Cardiac fibroblast (primary cell): ENCODE measurements at regions not wholly inside any gene's neighbourhood (a gene's known extent, or its start where the extent isn't known, plus 50 kb on each side); places are given as distances from the start of the nearest gene placed in this dataset.

Source experiments
- DNase-seq, 2 donors: peaks; one replicate each; pipeline versions ENCODE4 v3.0.0 to v3.0.0-alpha.2; 2010; ENCODE audit warnings: low read depth in 2 of 2
- H3K4me3 ChIP-seq, 2 donors: replicated peaks in 1 of 2; 1 replicate in 1 of 2; 2 replicates in 1 of 2; pipeline ENCODE4 v1.5.1; 2011; ENCODE audit warnings: low read depth in 2 of 2, low read length in 2 of 2, mild to moderate bottlenecking in 2 of 2, moderate library complexity in 1 of 2
- TF ChIP-seq, protein P1 (sequence below): IDR thresholded peaks from one replicate; pipeline ENCODE4 v1.5.1; 2011; ENCODE audit warnings: low read depth, mild to moderate bottlenecking, low read length, inconsistent platforms

DNA sequence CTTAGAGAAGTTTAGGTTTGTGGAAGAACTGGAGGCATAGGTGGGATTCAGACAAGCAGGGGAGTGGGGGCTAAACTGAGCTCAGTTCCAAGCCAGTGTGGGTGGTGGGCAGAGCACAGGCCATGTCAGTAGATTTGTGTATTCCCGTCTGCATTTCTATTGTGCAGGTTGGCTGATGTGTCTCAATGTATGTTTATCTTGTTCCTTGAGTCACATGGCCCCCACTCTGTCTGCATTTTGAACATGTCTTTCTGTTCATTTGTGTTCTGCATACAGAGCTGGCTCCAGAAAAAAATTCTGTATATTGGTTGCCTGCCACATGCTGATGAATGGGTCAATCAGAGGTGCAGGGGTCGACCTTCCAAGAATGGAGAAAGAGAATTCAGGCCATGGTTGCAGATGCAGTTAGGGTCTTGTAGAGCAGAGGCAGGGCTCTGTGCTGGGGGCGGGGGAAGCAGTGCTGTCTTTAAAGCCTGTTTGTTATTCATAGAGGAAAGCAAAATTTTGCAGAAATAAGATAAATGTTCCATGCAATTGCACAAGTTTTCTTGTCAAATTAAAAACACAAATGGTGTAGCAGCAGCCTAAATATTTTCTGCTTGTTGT, 166.7 kb downstream of the CDH26 start:
- no peak for DNase-seq
- TF ChIP-seq, protein P1, sequence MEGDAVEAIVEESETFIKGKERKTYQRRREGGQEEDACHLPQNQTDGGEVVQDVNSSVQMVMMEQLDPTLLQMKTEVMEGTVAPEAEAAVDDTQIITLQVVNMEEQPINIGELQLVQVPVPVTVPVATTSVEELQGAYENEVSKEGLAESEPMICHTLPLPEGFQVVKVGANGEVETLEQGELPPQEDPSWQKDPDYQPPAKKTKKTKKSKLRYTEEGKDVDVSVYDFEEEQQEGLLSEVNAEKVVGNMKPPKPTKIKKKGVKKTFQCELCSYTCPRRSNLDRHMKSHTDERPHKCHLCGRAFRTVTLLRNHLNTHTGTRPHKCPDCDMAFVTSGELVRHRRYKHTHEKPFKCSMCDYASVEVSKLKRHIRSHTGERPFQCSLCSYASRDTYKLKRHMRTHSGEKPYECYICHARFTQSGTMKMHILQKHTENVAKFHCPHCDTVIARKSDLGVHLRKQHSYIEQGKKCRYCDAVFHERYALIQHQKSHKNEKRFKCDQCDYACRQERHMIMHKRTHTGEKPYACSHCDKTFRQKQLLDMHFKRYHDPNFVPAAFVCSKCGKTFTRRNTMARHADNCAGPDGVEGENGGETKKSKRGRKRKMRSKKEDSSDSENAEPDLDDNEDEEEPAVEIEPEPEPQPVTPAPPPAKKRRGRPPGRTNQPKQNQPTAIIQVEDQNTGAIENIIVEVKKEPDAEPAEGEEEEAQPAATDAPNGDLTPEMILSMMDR = no peak
- no peak overlapping the region for H3K4me3 ChIP-seq

DNA sequence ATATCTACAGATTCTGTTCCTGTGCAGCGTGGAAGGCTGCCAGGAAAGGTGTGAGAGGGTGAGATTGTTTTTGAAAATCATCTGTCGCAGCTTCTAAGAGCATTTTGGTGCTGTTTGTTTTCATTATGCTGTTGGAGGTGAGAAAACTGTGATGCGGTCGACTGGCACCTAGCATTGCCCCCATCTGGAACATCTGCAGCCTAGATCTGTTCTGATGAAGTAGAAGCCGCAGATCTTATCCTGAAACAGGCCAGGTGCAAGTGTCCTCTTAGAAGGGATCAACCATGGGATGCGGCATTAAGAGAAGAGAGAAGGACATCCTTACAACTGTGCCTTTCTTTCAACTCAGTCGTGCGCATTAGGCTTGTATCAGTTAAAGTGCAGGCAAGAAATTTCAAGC, 167.3 kb downstream of the CDH26 start:
- H3K4me3 ChIP-seq = no peak overlapping the region
- no peak for DNase-seq
- TF ChIP-seq, protein P1 = no peak

DNA sequence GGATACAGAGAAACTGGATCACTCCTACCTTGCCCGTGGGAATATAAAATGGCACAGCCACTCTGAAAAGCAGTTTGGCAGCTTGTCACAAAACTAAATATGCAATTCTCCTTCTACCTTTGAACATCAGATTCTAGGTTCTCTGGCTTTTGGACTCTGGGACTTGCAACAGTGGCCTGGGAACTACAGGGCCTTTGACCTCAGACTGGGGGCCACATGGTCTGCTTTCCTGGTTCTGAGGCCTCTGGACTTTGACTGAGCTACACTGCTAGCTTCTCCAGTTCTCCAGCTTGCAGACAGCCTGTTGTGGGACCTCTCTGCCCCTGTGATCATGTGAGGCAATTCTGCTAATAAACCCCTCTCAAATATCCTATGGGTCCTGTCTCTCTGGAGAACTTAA, 168.8 kb downstream of the CDH26 start:
- H3K4me3 ChIP-seq = no peak overlapping the region
- no peak for DNase-seq
- TF ChIP-seq, protein P1 = no peak

DNA sequence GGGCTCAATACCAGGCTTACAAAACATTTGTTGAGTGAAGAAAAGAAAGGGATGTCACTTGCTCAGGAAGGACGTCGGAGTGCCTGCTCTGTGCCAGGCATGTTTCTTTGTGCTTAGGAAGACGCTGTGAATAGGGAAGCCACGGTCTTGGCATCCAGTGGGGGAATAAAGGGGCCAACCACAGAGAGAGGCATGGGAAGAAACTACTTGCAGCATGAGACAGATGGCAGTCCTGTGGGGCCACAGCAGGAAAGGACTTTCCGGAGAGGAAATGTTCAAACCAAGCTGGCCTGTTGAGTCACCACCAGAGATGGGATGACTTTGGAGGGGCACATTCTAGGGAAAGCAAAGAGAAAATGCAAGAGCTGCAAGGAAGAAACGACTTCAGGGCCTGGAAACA, 173.2 kb downstream of the CDH26 start:
- DNase-seq = no peak
- H3K4me3 ChIP-seq = no peak overlapping the region
- TF ChIP-seq, protein P1 = no peak

DNA sequence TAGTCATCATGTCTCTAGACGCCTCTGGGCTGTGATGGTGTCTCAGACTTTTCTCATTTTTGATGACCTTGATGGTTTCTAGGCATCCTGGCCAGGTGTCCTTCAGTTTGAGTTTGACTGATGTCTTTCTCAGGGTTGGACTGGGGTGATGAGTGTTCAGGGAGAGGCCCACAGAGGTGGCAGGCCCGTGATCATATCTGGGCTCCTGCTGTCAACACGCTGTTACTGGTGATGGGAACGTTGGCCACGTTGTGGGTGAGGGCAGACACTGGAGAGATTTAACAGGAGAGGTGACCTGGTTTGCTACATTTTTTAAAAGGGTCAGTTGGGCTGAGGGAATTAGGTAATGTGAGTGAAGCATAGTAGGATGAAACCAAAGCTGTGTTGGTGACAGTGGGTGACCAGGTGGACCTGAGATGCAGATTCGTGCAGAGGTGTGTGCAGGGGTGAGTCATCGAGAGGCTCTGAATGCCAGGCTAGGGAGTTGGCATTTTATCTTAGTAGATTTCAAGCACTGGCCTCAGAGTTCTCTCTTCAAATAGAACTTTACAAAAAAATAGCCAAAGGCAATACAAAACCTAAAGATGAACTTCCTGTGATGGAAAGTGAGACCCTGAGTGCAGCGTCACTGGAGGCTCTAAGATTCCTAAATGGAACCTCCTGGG, 174.1 kb downstream of the CDH26 start:
- DNase-seq = no peak
- TF ChIP-seq, protein P1 = no peak

DNA sequence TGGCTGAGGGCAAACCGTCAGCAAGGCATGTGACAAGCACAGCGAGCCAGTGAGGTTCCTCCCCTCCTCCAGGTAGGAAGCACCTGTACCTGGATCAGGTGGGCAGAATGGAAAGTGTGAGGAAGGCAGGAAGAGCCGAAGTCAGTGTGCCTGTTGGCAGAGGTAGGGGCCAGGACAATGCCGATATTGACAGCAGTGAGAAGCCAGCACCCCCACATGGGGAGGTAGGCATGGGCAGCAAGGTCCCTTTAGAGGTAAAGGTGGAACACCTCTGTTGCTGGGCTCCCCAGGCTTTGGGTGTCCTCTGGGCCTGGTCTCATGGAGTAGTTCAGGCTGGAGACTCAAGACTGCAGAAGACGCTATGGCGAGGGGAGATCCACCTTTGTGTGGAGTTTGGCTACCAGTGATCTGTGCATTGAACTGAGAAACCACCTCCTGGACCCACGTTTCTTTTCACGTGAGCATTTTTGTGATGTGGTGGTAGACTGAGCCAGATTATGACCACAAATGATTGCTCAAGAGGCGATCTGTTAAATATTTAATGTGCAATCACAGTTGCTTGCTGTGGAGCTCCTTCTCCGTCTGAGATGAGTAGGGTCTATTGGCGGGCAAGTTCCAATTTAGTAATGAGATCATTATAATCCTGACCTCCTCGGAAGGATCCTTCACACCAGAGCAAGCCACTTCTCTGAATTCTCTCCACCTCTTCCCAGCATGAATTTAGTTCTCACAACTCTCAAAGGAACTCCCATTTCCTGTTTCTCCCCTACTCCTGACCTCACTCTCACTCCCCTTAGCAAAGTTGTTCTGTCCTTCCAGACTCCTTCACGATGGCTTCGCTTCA, 174.8 kb downstream of the CDH26 start:
- no peak for DNase-seq
- H3K4me3 ChIP-seq = no peak overlapping the region
- TF ChIP-seq, protein P1 = no peak

More for the DNA sequence above, 174.1 kb downstream of the CDH26 start:
- H3K4me3 ChIP-seq = no peak overlapping the region
